ENCODE measurements at regions not wholly inside any gene's neighbourhood (a gene's known extent, or its start where the extent isn't known, plus 50 kb on each side); places are given as distances from the start of the nearest gene placed in this dataset.

DNA sequence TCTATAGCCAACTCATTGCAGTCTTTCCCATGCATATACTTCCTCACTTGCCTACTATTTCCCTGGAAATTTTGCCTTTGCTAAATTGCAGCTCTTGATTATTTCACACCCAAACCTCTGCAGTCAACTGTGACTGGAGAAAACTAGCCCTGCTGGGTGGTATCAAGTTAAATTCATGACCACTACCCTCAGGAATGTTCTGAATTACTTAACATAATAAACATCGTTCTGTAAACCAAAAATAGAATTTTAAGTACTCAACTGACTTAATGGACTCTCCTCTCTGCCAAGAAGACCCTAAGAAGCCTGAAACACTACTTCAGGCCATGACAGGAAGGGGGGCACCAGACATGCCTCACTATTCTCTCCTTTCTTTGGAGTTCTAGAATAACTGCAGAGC lies 1278.0 kb upstream of the GBE1 start:
- H3K27me3 ChIP-seq (ENCODE audit: control insufficient read depth in 2 of 2, insufficient read depth in 1 of 2, low read length in 1 of 2): no peaks in the 10 kb centered on the region
- no peak overlapping the region for H3K27ac ChIP-seq (ENCODE audit: low read depth in 1 of 2, low read length in 1 of 2)
- 85% methylated on average over 1 of the region's 1 CpG for WGBS
- no peak overlapping the region for H3K4me3 ChIP-seq (ENCODE audit: low read length in 2 of 2)
- DNase-seq (ENCODE audit: low read depth in 6 of 9, low spot score in 9 of 9): no peak
- H3K9me3 ChIP-seq (ENCODE audit: control insufficient read depth in 2 of 2, insufficient read depth in 1 of 2, low read length in 1 of 2): no peaks in the 10 kb centered on the region
- no peaks in the 10 kb centered on the region for H3K4me1 ChIP-seq (ENCODE audit: control insufficient read depth in 2 of 2, insufficient read depth in 2 of 2, low read length in 2 of 2)
- H3K36me3 ChIP-seq (ENCODE audit: control insufficient read depth in 2 of 2, insufficient read depth in 2 of 2, low read length in 1 of 2): no peaks in the 10 kb centered on the region

GRCh38 chr3:83035704-83036010 lies 1274.2 kb upstream of the GBE1 start:
- 83% methylated on average over 2 of the region's 2 CpGs for WGBS
- H3K36me3 ChIP-seq (ENCODE audit: control insufficient read depth in 2 of 2, insufficient read depth in 2 of 2, low read length in 1 of 2): no peaks in the 10 kb centered on the region
- no peak overlapping the region for H3K27ac ChIP-seq (ENCODE audit: low read depth in 1 of 2, low read length in 1 of 2)
- H3K4me3 ChIP-seq (ENCODE audit: low read length in 2 of 2): no peak overlapping the region
- H3K9me3 ChIP-seq (ENCODE audit: control insufficient read depth in 2 of 2, insufficient read depth in 1 of 2, low read length in 1 of 2): no peaks in the 10 kb centered on the region
- no peaks in the 10 kb centered on the region for H3K27me3 ChIP-seq (ENCODE audit: control insufficient read depth in 2 of 2, insufficient read depth in 1 of 2, low read length in 1 of 2)
- no peaks in the 10 kb centered on the region for H3K4me1 ChIP-seq (ENCODE audit: control insufficient read depth in 2 of 2, insufficient read depth in 2 of 2, low read length in 2 of 2)
- no peak for DNase-seq (ENCODE audit: low read depth in 6 of 9, low spot score in 9 of 9)

GRCh38 chr3:83034806-83035703 lies 1273.6 kb upstream of the GBE1 start:
- Histone ChIP-seq H3K36me3 (ENCODE audit: control insufficient read depth in 2 of 2, insufficient read depth in 2 of 2, low read length in 1 of 2) (no peaks in the 10 kb centered on the region), H3K9me3 (ENCODE audit: control insufficient read depth in 2 of 2, insufficient read depth in 1 of 2, low read length in 1 of 2) (no peaks in the 10 kb centered on the region), H3K27ac (ENCODE audit: low read depth in 1 of 2, low read length in 1 of 2) (no peak overlapping the region), H3K4me3 (ENCODE audit: low read length in 2 of 2) (no peak overlapping the region), H3K27me3 (ENCODE audit: control insufficient read depth in 2 of 2, insufficient read depth in 1 of 2, low read length in 1 of 2) (no peaks in the 10 kb centered on the region), H3K4me1 (ENCODE audit: control insufficient read depth in 2 of 2, insufficient read depth in 2 of 2, low read length in 2 of 2) (no peaks in the 10 kb centered on the region)
- whole genome bisulfite sequencing: 97% methylated on average over 16 of the region's 16 CpGs
- no peak for DNase-seq (ENCODE audit: low read depth in 6 of 9, low spot score in 9 of 9)

GRCh38 chr3:83033133-83033532 lies 1271.7 kb upstream of the GBE1 start:
- Histone ChIP-seq H3K9me3 (ENCODE audit: control insufficient read depth in 2 of 2, insufficient read depth in 1 of 2, low read length in 1 of 2) (no peaks in the 10 kb centered on the region), H3K36me3 (ENCODE audit: control insufficient read depth in 2 of 2, insufficient read depth in 2 of 2, low read length in 1 of 2) (no peaks in the 10 kb centered on the region), H3K27ac (ENCODE audit: low read depth in 1 of 2, low read length in 1 of 2) (no peak overlapping the region), H3K27me3 (ENCODE audit: control insufficient read depth in 2 of 2, insufficient read depth in 1 of 2, low read length in 1 of 2) (no peaks in the 10 kb centered on the region), H3K4me1 (ENCODE audit: control insufficient read depth in 2 of 2, insufficient read depth in 2 of 2, low read length in 2 of 2) (no peaks in the 10 kb centered on the region), H3K4me3 (ENCODE audit: low read length in 2 of 2) (no peak overlapping the region)
- no peak for DNase-seq (ENCODE audit: low read depth in 6 of 9, low spot score in 9 of 9)

DNA sequence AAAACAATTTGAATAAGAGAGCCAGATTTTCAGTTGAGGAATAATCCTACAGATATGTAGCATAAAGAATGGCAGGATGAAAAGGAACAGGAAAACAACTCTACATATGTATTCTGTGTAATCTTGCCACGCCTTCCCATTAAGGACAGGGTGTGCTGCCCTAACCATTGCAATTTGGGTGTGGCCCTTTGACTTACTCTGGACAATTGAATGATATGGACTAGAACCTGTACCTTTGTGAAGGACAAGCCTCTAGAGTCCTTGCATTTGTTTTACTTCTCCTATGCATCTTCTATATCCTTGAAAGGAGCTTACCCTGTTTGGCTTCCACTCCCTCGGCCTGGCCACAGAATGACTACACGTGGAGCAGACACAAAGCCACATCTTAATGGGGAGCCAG lies 1261.6 kb upstream of the GBE1 start:
- no peaks in the 10 kb centered on the region for H3K4me1 ChIP-seq (ENCODE audit: control insufficient read depth in 2 of 2, insufficient read depth in 2 of 2, low read length in 2 of 2)
- H3K9me3 ChIP-seq (ENCODE audit: control insufficient read depth in 2 of 2, insufficient read depth in 1 of 2, low read length in 1 of 2): no peaks in the 10 kb centered on the region
- no peaks in the 10 kb centered on the region for H3K36me3 ChIP-seq (ENCODE audit: control insufficient read depth in 2 of 2, insufficient read depth in 2 of 2, low read length in 1 of 2)
- 83% methylated on average over 3 of the region's 3 CpGs for WGBS
- no peak for DNase-seq (ENCODE audit: low read depth in 6 of 9, low spot score in 9 of 9)
- no peaks in the 10 kb centered on the region for H3K27me3 ChIP-seq (ENCODE audit: control insufficient read depth in 2 of 2, insufficient read depth in 1 of 2, low read length in 1 of 2)
- H3K4me3 ChIP-seq (ENCODE audit: low read length in 2 of 2): no peak overlapping the region
- no peak overlapping the region for H3K27ac ChIP-seq (ENCODE audit: low read depth in 1 of 2, low read length in 1 of 2)

DNA sequence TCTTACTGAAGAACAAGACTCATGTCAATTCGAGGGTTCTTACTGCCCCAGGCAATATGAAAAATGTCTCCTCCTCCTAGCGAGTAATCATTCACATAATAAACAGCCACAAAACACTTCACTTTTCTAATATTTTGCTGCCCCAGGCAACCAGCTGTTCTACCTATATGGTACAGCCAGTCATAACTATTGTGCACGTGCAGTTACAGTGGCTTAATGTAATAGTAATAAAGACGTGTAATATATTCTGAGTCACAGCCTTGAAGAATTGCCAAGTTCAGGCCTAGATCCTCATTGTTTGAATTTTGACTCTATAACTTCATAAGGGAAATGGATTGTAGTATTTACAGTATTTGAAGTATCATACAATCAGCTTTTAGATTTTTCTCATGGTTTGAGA lies 1250.0 kb upstream of the GBE1 start:
- Histone ChIP-seq H3K36me3 (ENCODE audit: control insufficient read depth in 2 of 2, insufficient read depth in 2 of 2, low read length in 1 of 2) (no peaks in the 10 kb centered on the region), H3K27ac (ENCODE audit: low read depth in 1 of 2, low read length in 1 of 2) (no peak overlapping the region), H3K4me1 (ENCODE audit: control insufficient read depth in 2 of 2, insufficient read depth in 2 of 2, low read length in 2 of 2) (no peaks in the 10 kb centered on the region), H3K9me3 (ENCODE audit: control insufficient read depth in 2 of 2, insufficient read depth in 1 of 2, low read length in 1 of 2) (no peaks in the 10 kb centered on the region), H3K27me3 (ENCODE audit: control insufficient read depth in 2 of 2, insufficient read depth in 1 of 2, low read length in 1 of 2) (no peaks in the 10 kb centered on the region), H3K4me3 (ENCODE audit: low read length in 2 of 2) (no peak overlapping the region)
- 89% methylated on average over 4 of the region's 4 CpGs for WGBS
- DNase-seq (ENCODE audit: low read depth in 6 of 9, low spot score in 9 of 9): no peak

DNA sequence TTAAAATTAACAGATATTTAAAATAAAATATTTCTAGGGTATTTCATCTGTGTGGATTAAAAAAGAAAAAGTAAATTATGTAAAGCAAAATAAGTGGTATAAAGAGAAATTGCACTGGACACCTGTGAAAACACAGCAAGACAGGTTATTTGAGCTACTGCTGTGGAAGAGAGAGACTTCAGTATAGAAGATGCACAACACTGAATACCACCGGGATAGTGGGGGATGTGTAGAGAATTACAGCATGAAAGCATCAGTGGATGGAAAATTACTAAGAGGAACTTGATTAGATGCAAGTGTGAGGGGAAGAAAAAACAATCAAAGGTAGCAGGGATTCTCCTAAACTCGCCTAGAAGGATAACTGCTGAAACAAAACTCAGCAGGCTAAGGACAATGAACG lies 1242.5 kb upstream of the GBE1 start:
- WGBS: 67% methylated on average over 3 of the region's 3 CpGs
- DNase-seq (ENCODE audit: low read depth in 6 of 9, low spot score in 9 of 9): no peak
- H3K27ac ChIP-seq (ENCODE audit: low read depth in 1 of 2, low read length in 1 of 2): no peak overlapping the region
- H3K36me3 ChIP-seq (ENCODE audit: control insufficient read depth in 2 of 2, insufficient read depth in 2 of 2, low read length in 1 of 2): no peaks in the 10 kb centered on the region
- no peak overlapping the region for H3K4me3 ChIP-seq (ENCODE audit: low read length in 2 of 2)
- H3K27me3 ChIP-seq (ENCODE audit: control insufficient read depth in 2 of 2, insufficient read depth in 1 of 2, low read length in 1 of 2): no peaks in the 10 kb centered on the region
- H3K9me3 ChIP-seq (ENCODE audit: control insufficient read depth in 2 of 2, insufficient read depth in 1 of 2, low read length in 1 of 2): no peaks in the 10 kb centered on the region
- H3K4me1 ChIP-seq (ENCODE audit: control insufficient read depth in 2 of 2, insufficient read depth in 2 of 2, low read length in 2 of 2): no peaks in the 10 kb centered on the region

- H3K27me3 ChIP-seq (ENCODE audit: control insufficient read depth in 2 of 2, insufficient read depth in 1 of 2, low read length in 1 of 2): no peaks in the 10 kb centered on the region
- no peak overlapping the region for H3K27ac ChIP-seq (ENCODE audit: low read depth in 1 of 2, low read length in 1 of 2)
- 55% methylated on average over 3 of the region's 3 CpGs for WGBS
- H3K4me1 ChIP-seq (ENCODE audit: control insufficient read depth in 2 of 2, insufficient read depth in 2 of 2, low read length in 2 of 2): no peaks in the 10 kb centered on the region
- H3K4me3 ChIP-seq (ENCODE audit: low read length in 2 of 2): no peak overlapping the region
- DNase-seq (ENCODE audit: low read depth in 6 of 9, low spot score in 9 of 9): no peak
- no peaks in the 10 kb centered on the region for H3K36me3 ChIP-seq (ENCODE audit: control insufficient read depth in 2 of 2, insufficient read depth in 2 of 2, low read length in 1 of 2)
- H3K9me3 ChIP-seq (ENCODE audit: control insufficient read depth in 2 of 2, insufficient read depth in 1 of 2, low read length in 1 of 2): no peaks in the 10 kb centered on the region
Observed at GRCh38 chr3:83002869-83003445, 1241.5 kb upstream of the GBE1 start.

GRCh38 chr3:82999777-83000176 lies 1238.3 kb upstream of the GBE1 start:
- no peak for DNase-seq (ENCODE audit: low read depth in 6 of 9, low spot score in 9 of 9)
- 97% methylated on average over 1 of the region's 1 CpG for WGBS
- Histone ChIP-seq H3K9me3 (ENCODE audit: control insufficient read depth in 2 of 2, insufficient read depth in 1 of 2, low read length in 1 of 2) (no peaks in the 10 kb centered on the region), H3K36me3 (ENCODE audit: control insufficient read depth in 2 of 2, insufficient read depth in 2 of 2, low read length in 1 of 2) (no peaks in the 10 kb centered on the region), H3K27me3 (ENCODE audit: control insufficient read depth in 2 of 2, insufficient read depth in 1 of 2, low read length in 1 of 2) (no peaks in the 10 kb centered on the region), H3K4me1 (ENCODE audit: control insufficient read depth in 2 of 2, insufficient read depth in 2 of 2, low read length in 2 of 2) (no peaks in the 10 kb centered on the region), H3K27ac (ENCODE audit: low read depth in 1 of 2, low read length in 1 of 2) (no peak overlapping the region), H3K4me3 (ENCODE audit: low read length in 2 of 2) (no peak overlapping the region)

Data from thymus (tissue), 11 donors.